Pulmonary artery endothelial cell (primary cell): ENCODE measurements at regions not wholly inside any gene's neighbourhood (a gene's known extent, or its start where the extent isn't known, plus 50 kb on each side); places are given as distances from the start of the nearest gene placed in this dataset.

Experiments
- DNase-seq: peaks from one replicate; pipeline ENCODE4 v3.0.0-alpha.2; 2011; ENCODE audit warnings: low read depth, low spot score

DNA sequence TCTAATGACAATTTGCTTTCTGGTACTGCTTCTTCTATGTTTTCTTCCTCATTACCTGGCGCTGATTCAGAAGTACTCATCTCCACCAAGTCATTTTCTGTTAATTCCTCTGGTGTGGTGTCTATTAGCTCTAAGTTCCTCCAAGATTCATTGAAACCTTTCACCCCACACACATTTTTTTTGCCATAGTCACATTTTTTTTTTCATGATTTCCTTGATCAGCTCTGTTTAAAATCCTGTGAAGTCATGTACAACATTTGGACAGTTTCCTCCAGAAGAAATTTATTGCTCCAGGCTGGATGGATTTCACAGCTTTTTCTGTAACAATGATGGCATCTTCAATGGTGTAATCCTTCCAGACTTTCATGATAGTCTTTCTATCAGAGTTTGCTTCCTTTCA is 243.2 kb upstream of the VEPH1 start:
- DNase-seq, result no peak

DNA sequence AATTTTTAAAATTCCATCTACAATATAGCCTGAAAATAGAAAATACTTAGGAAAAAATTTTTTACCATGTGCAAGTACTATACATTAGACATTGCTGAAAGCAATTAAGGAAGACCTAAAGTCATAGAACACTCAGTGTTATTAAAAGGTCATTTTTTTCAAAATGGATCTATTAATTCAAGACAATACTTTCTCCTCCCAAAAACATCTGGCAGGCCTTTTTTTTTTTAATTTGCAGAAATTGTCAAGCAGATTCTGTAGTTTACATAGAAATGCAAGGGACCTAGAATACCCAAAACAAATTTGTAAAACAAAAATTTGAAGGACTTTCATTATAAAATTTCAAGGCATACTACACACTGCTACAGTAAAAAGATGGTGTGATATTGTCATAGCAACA is 238.4 kb upstream of the VEPH1 start:
- no peak for DNase-seq

DNA sequence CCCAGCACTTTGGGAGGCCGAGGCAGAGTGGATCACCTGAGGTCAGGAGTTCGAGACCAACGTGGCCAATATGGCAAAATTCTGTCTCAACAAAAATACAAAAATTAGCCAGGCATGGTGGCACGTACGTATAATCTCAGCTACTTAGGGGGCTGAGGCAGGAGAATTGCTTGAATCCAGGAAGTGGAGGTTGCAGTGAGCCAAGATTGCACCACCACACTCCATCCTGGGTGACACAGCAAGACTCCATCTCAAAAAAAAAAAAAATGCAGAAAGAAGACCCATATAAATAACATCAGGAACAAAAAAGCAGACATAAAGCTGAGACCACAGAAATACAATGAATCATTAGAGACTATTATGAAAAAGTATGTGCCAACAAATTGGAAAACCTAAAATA is 235.2 kb upstream of the VEPH1 start:
- no peak for DNase-seq

DNA sequence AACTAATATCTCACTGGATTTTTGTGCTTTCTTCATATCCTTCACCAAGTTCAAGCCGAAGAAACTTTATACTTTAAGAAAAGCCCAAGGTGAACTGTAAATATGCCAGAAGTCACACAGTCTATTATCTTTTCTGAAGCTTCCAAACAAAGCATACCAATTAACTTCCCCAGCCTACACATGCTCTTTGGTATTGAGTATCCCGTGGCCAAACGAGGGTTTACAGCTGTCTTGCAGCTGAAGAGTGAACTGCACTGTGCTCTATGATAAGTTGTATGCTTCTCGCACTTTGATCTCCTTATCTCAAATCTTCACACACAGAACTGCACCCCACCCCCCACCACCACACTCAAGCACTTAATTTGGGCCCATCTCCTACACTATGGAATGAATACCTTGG is 215.6 kb upstream of the VEPH1 start:
- no peak for DNase-seq

DNA sequence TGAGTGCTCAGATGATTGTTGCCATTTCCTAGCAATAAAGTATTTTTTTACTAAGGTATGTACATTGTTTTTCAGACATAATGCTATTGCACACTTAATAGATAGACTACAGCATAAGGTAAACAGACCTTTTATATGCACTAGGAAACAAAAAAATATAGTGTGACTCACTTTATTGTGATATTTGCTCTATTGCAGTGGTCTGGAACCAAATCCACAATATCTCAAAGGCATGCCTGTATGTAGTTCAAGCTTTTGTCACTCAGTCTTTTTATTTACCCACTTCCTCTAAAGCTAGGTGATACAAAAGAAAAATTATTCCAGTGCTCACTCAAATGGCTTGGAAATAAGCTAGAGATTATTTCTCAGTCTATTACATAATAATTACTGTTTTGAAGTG is 209.9 kb upstream of the VEPH1 start:
- DNase-seq, result no peak

DNA sequence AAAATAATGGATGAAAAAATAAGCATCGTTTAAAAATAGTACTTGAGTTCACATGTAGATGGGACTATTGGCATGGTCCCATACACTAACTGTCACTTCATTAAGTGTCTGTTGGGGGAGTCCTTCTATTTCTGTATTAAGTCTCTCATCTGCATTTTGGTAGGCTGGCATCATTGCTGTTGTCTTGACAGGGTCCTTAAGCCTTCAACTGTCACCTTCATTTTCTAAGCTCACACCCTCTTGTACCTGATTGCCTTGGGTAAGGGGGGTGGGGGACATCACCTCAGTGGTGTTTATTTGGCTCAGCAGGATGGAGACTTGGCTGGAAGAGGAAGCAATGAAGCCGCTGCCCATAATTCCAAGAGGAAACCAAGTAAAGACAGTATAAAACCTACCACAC is 202.0 kb upstream of the VEPH1 start:
- no peak for DNase-seq

DNA sequence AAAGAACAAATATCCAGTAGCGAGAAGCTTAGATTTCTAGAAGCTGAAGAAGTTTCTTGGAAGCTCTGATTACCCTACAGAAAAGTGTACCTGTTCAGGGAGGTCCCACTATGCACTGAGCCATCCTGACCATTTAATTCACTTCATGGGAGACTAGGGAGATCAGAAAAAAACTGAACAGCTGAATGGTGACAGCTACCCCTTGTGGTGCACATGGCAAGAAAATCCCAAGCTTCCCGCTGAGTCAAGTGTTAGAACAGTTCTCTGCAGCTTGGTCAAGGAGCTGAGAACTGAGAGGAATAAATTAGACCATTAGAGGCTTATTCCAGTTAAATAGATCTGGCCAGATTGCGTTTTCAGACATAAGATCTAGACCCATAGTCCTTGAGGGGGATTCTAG is 197.2 kb upstream of the VEPH1 start:
- DNase-seq, result no peak

DNA sequence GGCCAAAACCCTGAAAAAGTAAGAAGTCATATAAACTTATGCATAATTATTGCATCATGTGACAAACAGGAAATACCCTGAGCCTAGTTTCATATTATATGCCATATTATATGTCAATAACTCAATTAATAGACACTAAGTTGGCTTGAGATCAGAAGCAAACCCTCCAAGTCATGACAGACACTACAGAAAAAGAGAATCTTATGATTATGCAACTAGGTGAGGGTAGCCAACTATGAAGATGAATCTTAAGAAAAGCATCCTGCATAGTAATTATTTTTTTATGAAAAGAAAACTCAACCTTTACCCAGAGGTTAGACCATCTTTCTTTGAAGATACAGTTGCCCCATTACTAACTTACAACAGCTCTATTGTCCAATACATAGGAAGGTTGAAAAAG is 192.4 kb upstream of the VEPH1 start:
- DNase-seq, result no peak

DNA sequence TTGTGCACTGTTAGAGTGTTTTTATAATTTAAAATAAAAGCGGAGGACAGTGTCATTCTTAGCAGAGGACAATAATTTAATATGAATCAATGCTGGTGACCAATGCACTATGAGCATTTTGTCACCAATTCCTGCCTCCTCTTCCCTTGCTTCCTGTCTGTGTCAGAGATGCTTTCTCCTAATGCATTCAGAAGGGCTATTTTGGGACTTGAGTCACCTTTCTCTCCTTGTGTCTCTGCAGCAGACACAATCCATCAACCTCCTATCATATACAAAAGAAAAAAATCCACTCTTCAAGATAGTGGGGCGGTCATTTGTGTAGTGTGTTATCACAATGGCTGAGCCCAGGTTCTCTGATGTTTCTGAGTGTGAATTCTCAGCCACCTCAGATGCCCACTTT is 191.9 kb upstream of the VEPH1 start:
- DNase-seq, result no peak

DNA sequence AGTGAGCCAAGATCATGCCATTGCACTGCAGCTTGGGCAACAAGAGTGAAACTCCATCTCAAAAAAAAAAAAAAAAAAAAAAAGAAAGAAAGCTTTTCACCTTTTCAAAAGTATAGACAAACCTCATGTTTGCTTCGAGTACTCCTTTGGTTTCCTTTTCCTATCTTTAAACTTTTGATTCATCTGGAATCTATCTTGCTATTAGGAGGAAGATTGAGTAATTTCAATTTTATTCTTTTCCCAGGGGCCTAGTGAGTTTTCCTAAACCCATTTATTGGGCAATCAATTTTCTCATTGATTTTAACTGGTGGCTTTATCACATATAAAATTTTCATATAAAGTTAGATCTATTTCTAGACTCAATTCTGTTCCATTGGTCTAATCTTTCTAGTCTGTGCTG is 190.5 kb upstream of the VEPH1 start:
- DNase-seq, result no peak

DNA sequence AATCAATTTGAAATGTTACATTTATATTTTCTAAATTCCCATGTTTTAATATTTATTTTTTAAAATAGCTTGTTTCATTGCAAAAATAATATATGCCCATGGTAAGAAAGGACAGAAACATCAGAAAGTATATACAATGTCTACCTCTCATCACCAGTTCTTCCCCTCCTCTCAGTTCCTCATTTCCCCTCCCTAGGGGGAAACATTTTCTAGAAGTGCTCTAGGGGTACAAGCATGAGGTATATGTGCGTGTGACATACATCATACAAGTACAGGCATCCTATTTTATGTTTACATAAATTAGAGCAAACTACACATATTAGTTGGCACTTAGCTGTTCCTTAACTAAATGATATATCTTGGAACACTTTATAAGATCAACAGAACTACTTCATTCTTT is 189.3 kb upstream of the VEPH1 start:
- no peak for DNase-seq

DNA sequence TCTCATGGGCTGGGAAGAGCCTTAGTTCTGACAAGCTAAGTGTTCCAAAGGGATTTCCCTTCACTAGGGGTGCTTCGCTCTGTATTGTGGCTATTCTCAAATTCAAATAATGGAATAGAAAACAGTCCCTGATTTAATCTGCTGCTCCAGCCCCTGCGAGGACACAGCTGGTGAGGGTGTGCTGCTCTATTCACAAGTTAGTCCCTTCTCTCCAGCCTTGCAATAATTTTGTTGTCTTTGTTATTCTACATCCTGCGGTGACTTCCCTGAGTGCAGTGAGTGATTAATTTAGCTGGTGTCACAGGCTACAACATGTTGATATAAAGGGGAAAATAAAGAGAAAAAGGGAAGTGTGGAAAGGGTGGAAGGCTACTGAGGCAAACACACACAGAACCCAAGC is 180.5 kb upstream of the VEPH1 start:
- no peak for DNase-seq

DNA sequence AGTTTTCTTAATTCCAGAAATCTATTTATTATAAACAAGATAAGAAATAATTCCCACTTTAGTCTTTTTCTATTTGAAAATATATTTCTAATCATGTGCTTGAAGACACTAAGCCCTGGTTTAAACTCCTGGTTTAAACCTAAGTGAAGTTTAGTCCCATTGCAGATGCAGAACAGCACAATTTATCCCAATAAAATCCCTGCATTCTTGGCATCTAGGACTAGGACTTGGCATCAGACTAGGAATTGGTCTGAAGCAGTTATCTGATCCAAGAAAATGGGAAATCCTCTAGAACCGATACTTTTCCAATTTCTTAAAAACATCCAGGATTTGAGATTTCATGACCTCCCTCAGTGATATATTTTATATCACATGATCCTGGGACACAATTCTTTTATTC is 168.8 kb upstream of the VEPH1 start:
- no peak for DNase-seq

DNA sequence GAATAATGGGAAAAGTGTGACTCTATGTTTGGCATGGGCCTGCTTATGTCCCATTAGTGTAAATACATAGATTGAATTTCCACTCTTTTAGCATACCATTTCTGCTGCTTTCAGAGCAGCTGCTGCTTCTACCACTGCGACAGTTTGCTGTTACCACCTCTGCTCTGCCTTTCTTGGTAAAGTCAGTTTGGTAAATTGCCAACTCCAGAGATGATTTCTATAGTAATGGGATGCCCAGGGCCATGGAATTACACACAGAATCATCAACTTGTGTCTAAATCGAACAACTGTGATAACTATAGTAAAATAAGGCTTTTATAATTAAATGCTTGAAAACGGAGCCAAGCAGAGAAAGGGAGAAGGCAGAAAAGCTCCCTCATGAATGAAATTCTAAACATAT is 168.4 kb upstream of the VEPH1 start:
- no peak for DNase-seq

DNA sequence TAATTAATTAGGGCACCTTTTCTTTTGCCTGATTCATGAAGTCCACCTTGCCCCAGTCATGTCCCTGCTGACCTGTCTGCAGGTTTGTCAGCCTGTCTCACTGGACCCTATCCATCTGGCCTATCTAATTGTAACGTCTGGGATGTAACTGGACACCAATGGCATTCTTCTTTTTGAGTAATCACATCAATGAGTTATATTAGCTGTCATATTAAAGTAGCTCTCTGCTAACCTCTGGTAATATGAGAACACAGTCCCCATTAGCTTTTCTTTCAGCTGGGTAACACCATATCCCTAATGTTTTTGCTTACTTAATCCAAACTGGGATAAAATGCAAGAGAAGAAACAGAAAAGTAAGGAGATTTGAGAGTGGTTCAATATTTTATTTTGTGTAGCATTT is 166.2 kb upstream of the VEPH1 start:
- no peak for DNase-seq

DNA sequence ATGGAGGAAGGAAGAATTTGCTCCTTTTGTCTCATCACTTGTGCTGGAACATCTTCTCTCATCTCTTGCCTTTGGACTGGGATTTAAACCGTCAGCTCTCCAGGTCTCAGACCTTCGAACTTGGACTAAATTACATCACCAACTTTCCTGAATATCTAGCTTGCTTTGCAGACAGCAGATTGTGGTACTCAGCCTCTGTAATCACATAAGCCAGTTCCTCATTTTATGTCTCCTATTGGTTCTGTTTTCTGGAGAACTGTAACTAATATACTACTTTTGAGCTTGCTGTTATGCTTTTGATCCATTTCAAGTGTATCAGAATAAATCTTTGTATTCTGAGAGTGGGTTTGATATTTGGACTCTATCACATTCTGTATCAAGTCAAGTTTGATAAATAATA is 164.3 kb upstream of the VEPH1 start:
- DNase-seq, result no peak

DNA sequence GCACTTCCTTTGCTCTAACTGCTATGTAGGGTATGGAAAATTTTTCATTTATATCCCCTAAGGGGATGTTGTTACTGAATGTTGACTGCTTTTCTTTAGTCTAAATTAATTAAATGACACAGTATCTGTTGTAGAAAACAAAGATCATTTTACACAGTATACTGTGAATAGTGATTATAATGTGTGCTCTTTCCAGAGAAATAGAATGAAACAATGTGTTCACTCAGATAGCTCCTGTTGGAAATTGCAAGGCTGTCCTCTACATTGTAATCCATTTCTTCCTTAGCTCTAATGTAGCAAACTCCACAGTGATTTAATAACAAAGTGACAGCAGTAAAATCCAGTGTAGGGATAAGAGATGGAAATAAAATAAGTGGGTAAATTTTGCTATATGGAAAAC is 159.0 kb upstream of the VEPH1 start:
- DNase-seq, result no peak

DNA sequence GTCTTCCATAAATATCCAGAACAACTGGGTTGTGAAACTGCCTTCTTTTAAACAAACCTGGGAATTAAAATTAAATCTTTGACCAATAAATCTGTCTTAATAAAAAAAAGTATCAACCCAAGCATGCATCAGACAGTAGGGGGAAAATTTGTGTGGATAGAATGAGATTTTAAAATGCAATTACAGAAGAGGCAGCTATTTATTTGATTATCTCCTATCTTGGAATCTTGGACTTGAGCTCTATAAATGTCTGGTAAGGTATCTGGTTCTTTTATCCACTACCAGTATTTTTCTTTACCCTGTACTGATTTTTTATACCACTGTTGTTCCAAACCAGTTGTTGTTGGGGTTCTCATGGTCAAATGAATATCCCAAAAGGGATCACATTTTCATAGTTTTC is 157.6 kb upstream of the VEPH1 start:
- no peak for DNase-seq

DNA sequence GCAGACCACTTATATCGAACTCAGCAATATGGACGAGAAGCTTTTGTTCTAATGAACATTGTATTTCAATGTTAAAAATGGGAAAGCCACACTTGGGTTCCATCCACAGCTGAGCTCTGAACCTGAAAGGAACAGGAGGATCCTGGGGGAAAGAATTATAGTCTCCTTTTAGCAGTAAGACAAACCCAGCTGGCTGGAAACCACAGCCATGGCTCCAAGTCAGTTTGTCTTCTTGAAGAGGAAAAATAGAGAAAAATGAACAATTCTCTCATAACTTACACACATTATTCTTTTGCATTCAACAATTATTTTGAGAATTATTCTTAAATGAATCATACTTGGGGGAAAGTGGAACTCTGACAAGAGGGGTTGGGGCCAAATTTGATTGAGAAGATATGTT is 149.2 kb upstream of the VEPH1 start:
- no peak for DNase-seq

DNA sequence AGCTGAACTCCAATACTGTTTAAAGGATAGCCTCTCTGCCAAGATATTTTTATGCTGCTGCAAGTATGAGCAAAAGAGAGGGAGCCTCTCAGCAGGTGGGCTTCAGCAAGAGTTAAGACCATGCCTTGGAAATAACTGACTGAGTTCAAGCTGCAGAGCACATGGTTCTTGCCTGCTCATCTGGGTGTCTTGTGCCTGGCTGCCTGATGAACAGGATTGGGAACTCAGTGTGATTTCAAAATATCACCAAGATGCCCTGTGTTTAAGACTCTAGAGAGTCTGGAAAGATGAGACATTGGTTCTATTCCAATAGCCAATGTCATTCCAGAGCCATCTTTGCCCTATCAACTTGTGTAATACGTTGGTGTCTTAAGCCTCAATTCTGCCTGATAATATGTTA is 147.5 kb upstream of the VEPH1 start:
- DNase-seq, result no peak

DNA sequence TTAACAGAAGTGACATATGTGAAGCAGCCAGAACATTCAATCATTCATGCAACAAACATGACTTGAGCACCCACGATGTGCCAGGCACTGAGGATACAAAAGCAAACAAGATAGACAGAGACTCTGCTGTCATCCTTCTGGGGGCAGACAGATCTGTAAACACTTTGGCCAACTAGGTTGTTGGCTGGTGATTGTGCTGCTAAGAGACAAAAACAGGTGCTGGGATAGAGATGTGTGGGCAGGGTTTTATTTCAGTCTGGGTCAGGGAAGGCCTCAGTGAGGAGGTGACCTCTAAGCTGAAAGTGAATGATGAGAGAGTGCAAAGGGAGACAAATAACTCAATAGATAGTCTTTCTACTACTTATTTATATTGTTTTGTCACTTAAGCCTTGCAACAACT is 147.0 kb upstream of the VEPH1 start:
- no peak for DNase-seq

DNA sequence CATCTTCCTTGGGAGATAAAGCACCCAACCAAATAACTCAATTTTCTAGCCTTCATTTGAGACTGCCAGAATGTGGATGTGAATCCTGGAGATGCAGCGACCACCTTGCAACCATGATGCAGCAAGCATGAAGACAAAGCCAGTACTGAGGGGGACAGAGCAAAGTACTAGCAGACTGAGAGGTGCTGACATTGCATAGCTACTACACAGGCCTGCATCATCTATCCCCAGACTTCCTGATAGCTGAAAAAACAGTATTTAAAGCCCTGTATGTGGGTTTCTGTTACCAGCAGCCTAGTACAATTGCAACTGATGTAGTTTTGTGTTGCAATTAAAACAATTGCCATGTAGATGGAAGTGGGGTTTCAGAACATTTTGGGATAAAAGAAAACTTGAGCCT is 146.3 kb upstream of the VEPH1 start:
- DNase-seq, result no peak

DNA sequence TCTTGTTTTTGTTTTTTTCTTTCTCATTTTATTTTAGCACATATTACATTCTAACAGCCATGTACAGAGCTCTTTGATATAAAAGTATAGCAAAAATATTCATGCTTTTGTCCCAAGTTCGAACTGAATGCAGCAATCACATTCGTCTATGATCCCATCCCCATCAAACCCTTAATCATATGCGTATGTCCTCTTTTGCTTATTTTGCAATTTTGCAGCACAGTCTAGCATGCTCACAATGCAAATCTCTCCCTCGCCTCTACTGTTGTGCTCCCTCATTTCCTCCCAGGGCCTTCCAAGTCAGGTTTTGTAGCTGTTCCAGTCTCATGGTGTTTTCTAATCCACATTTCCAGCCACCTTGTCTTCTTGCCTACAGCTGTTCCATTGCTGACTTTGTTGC is 144.6 kb upstream of the VEPH1 start:
- no peak for DNase-seq

DNA sequence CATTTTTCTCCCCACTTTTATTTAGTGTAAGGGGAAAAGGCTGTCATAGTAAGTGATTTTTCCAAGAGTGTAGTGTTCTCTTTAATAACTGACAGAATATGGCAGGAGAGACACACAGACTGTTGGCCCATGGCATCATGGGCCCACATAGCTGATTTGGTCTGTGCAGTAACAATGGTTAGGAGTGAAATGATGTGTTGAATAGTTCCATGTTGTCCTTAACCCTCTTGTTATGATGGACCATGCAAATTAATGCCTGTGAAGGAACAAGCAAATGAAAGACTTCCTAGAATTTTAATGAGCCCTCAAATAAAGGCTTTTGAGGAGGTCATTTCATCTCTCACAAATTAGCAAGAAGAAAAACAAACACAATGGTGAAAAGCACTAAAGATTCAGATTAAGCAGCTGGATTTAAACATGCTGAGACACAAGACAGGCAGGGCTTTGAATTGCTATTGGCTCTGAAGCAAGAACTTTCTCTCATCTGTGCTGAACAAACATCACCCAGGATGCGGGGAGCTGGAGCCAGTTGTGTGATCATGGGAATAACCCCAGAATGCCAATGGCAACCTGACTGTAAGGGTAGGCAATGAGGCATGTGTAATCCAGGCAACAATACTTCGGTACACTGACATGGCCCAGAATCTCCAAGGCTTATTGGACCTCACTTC is 136.7 kb upstream of the VEPH1 start:
- DNase-seq, result no peak
